BJ (cell line): ENCODE measurements at regions not wholly inside any gene's neighbourhood (a gene's known extent, or its start where the extent isn't known, plus 50 kb on each side); places are given as distances from the start of the nearest gene placed in this dataset.

ENCODE experiments used
- CTCF ChIA-PET: fragments of 350-600 bp; formaldehyde crosslinking; extraction: SDS; loops from one replicate; lab custom pipeline; 2021; ENCODE audit warnings: antibody characterized with exemption, inconsistent platforms; lab: Yijun Ruan, JAX
- POLR2A ChIA-PET: fragments of 300-600 bp; sonication (Branson Sonifier 250); formaldehyde crosslinking; extraction: SDS; loops from one replicate; lab custom pipeline; 2021; ENCODE audit warnings: antibody characterized with exemption; lab: Charles Lee
- DNase-seq: peaks from one replicate; pipeline ENCODE4 v3.0.0-alpha.2; 2011; ENCODE audit warnings: low read depth
- H3K27me3 ChIP-seq: 2 replicates; pipeline ENCODE4 v1.6.0; 2011; ENCODE audit warnings: low read length; ENCODE audit not compliant: control insufficient read depth, insufficient read depth
- H3K36me3 ChIP-seq: 2 replicates; pipeline ENCODE4 v1.5.1; 2011; ENCODE audit warnings: low read length; ENCODE audit not compliant: control insufficient read depth, insufficient read depth
- H3K4me3 ChIP-seq: 2 replicates; pipeline ENCODE4 v1.5.1; 2011; ENCODE audit warnings: low read depth, mild to moderate bottlenecking, control low read depth, low read length
- CTCF ChIP-seq: IDR thresholded peaks from 2 replicates; pipeline ENCODE4 v1.5.1; 2011; ENCODE audit warnings: low read depth, mild to moderate bottlenecking, control low read depth, inconsistent platforms, low read length, moderate library complexity; ENCODE audit not compliant: insufficient read depth

- no peak for TF ChIP-seq CTCF
- Histone ChIP-seq H3K36me3 (no peaks in the 10 kb centered on the region), H3K4me3 (no peak overlapping the region), H3K27me3 (no peaks in the 10 kb centered on the region)
- DNase-seq = no peak
- ChIA-PET POLR2A (no interaction called here), CTCF (interaction anchor here (0.8 to 1.2 kb wide), 2 partner anchors 11 to 15 kb away, joined by 3 to 4 read pairs; no protein-coding TSS in a partner anchor)
Measured at GRCh38 chr7:10703059-10703458, 270.6 kb upstream of the PHF14 start.

- no peak for TF ChIP-seq CTCF
- H3K36me3 ChIP-seq = no peaks in the 10 kb centered on the region
- CTCF ChIA-PET = no interaction called here
- no peak for DNase-seq
- POLR2A ChIA-PET = no interaction called here
- H3K27me3 ChIP-seq = no peaks in the 10 kb centered on the region
- no peak overlapping the region for H3K4me3 ChIP-seq
Measured at GRCh38 chr7:10703981-10704380, 269.7 kb upstream of the PHF14 start.

GRCh38 chr7:10704653-10705052 is 269.0 kb upstream of the PHF14 start:
- DNase-seq = no peak
- CTCF ChIA-PET = no interaction called here
- TF ChIP-seq CTCF = no peak

GRCh38 chr7:10706875-10707493 is 266.7 kb upstream of the PHF14 start:
- no peak overlapping the region for H3K4me3 ChIP-seq
- H3K27me3 ChIP-seq = no peaks in the 10 kb centered on the region
- no peak for DNase-seq
- TF ChIP-seq CTCF = no peak
- CTCF ChIA-PET = no interaction called here
- POLR2A ChIA-PET = no interaction called here
- H3K36me3 ChIP-seq = no peaks in the 10 kb centered on the region

More at GRCh38 chr7:10704653-10705052, 269.0 kb upstream of the PHF14 start:
- H3K27me3 ChIP-seq = no peaks in the 10 kb centered on the region
- H3K36me3 ChIP-seq = no peaks in the 10 kb centered on the region
- no peak overlapping the region for H3K4me3 ChIP-seq
- POLR2A ChIA-PET = no interaction called here

GRCh38 chr7:10707519-10707918 is 266.2 kb upstream of the PHF14 start:
- ChIA-PET CTCF (no interaction called here), POLR2A (no interaction called here)
- no peak for TF ChIP-seq CTCF
- no peaks in the 10 kb centered on the region for H3K36me3 ChIP-seq
- no peak for DNase-seq
- no peaks in the 10 kb centered on the region for H3K27me3 ChIP-seq
- H3K4me3 ChIP-seq = no peak overlapping the region
